ENCODE measurements at regions not wholly inside any gene's neighbourhood (a gene's known extent, or its start where the extent isn't known, plus 50 kb on each side); places are given as distances from the start of the nearest gene placed in this dataset.

- no peak for DNase-seq (ENCODE audit: low spot score)
- H3K9me3 Mint-ChIP-seq = peaks cover 5% of the 10 kb centered on the region
- H3K27ac ChIP-seq = no peak overlapping the region
- no peaks in the 10 kb centered on the region for H3K36me3 ChIP-seq
- H3K4me2 ChIP-seq = no peak overlapping the region
- no peaks in the 10 kb centered on the region for H3K4me1 Mint-ChIP-seq
- TF ChIP-seq CTCF (IDR thresholded peaks at IDR 0.05) (no peak), EZH2phosphoT487 (IDR thresholded peaks at IDR 0.05) (no peak), EZH2 (IDR thresholded peaks at IDR 0.05) (no peak)
- no peak overlapping the region for H3K4me3 ChIP-seq
- H3K27me3 Mint-ChIP-seq (ENCODE audit: insufficient read depth, low read depth) = no peaks in the 10 kb centered on the region
- H3K36me3 Mint-ChIP-seq = no peaks in the 10 kb centered on the region
- no peaks in the 10 kb centered on the region for H3F3A ChIP-seq (ENCODE audit: low read depth)
- no peaks in the 10 kb centered on the region for H3K4me1 ChIP-seq
- no peak overlapping the region for H3K27ac Mint-ChIP-seq
- H4K20me1 ChIP-seq (ENCODE audit: low read depth) = no peaks in the 10 kb centered on the region
- H3K27me3 ChIP-seq = no peaks in the 10 kb centered on the region
- H3K9ac ChIP-seq = no peak overlapping the region
- no peak overlapping the region for H2AFZ ChIP-seq (replicated peaks)
- H3K79me2 ChIP-seq (ENCODE audit: low read depth) = no peaks in the 10 kb centered on the region
- no peak overlapping the region for H3K4me3 Mint-ChIP-seq
- peaks cover 5% of the 10 kb centered on the region for H3K9me3 ChIP-seq (ENCODE audit: low read depth)
Observed at GRCh38 chr10:9547936-9548904, 1469.5 kb upstream of the CELF2 start.

GRCh38 chr10:9550810-9551209, 1466.9 kb upstream of the CELF2 start:
- Histone ChIP-seq H3K4me3 (no peak overlapping the region), H3K9me3 (ENCODE audit: low read depth) (peaks cover 5% of the 10 kb centered on the region), H3K27me3 (no peaks in the 10 kb centered on the region), H3K9ac (no peak overlapping the region), H3K4me1 (peaks cover 4% of the 10 kb centered on the region), H3K27ac (no peak overlapping the region), H3F3A (ENCODE audit: low read depth) (no peaks in the 10 kb centered on the region), H3K4me2 (no peak overlapping the region), H2AFZ (replicated peaks) (no peak overlapping the region), H3K36me3 (no peaks in the 10 kb centered on the region), H4K20me1 (ENCODE audit: low read depth) (no peaks in the 10 kb centered on the region), H3K79me2 (ENCODE audit: low read depth) (no peaks in the 10 kb centered on the region)
- H3K9me3 Mint-ChIP-seq = peaks cover 5% of the 10 kb centered on the region
- H3K4me1 Mint-ChIP-seq = no peaks in the 10 kb centered on the region
- TF ChIP-seq CTCF (IDR thresholded peaks at IDR 0.05) (no peak), EZH2phosphoT487 (IDR thresholded peaks at IDR 0.05) (no peak), EZH2 (IDR thresholded peaks at IDR 0.05) (no peak)
- no peak overlapping the region for H3K4me3 Mint-ChIP-seq
- no peaks in the 10 kb centered on the region for H3K36me3 Mint-ChIP-seq
- H3K27me3 Mint-ChIP-seq (ENCODE audit: insufficient read depth, low read depth) = no peaks in the 10 kb centered on the region
- no peak for DNase-seq (ENCODE audit: low spot score)
- no peak overlapping the region for H3K27ac Mint-ChIP-seq

- no peak overlapping the region for H3K4me2 ChIP-seq
- H3K27me3 ChIP-seq = no peaks in the 10 kb centered on the region
- no peaks in the 10 kb centered on the region for H3F3A ChIP-seq (ENCODE audit: low read depth)
- H4K20me1 ChIP-seq (ENCODE audit: low read depth) = no peaks in the 10 kb centered on the region
- peaks cover 5% of the 10 kb centered on the region for H3K9me3 ChIP-seq (ENCODE audit: low read depth)
- H3K27ac ChIP-seq = no peak overlapping the region
- no peak overlapping the region for H3K9ac ChIP-seq
- no peak for TF ChIP-seq CTCF (IDR thresholded peaks at IDR 0.05)
- no peak for TF ChIP-seq EZH2 (IDR thresholded peaks at IDR 0.05)
- TF ChIP-seq EZH2phosphoT487 (IDR thresholded peaks at IDR 0.05) = no peak
- H3K4me1 ChIP-seq = peaks cover 4% of the 10 kb centered on the region
- peak overlapping the region; percentile 26 for H2AFZ ChIP-seq (replicated peaks)
- H3K36me3 ChIP-seq = no peaks in the 10 kb centered on the region
- no peaks in the 10 kb centered on the region for H3K36me3 Mint-ChIP-seq
- H3K4me1 Mint-ChIP-seq = no peaks in the 10 kb centered on the region
- no peak overlapping the region for H3K4me3 Mint-ChIP-seq
- H3K4me3 ChIP-seq = no peak overlapping the region
- peaks cover 5% of the 10 kb centered on the region for H3K9me3 Mint-ChIP-seq
- H3K79me2 ChIP-seq (ENCODE audit: low read depth) = no peaks in the 10 kb centered on the region
- no peak overlapping the region for H3K27ac Mint-ChIP-seq
- no peaks in the 10 kb centered on the region for H3K27me3 Mint-ChIP-seq (ENCODE audit: insufficient read depth, low read depth)
- peak; percentile 4 for DNase-seq (ENCODE audit: low spot score)
Observed at GRCh38 chr10:9554321-9554720, 1463.4 kb upstream of the CELF2 start.

Measured in neural progenitor cell (in vitro differentiated cells).